HepG2 (cell line): ENCODE measurements at regions not wholly inside any gene's neighbourhood (a gene's known extent, or its start where the extent isn't known, plus 50 kb on each side); places are given as distances from the start of the nearest gene placed in this dataset.

ENCODE experiments used
- ATAC-seq: fragments of 200-7000 bp; cut with Tn5 transposase; 3 replicates; pipeline ENCODE4 v1.9.1; 2020; ENCODE audit warnings: mild to moderate bottlenecking, moderate library complexity
- BruUV-seq: library from RNA; stranded (reverse); fragments of 400-500 nt; replicated peaks from 2 replicates; lab custom pipeline; 2021; lab: Mats Ljungman, UMichigan
- CTCF ChIA-PET: fragments of 300-600 bp; formaldehyde crosslinking; extraction: SDS; loops from one replicate; lab custom pipeline; 2021; ENCODE audit warnings: low total read pairs, inconsistent platforms, low intra/inter-chr PET ratio; lab: Yijun Ruan, JAX
- POLR2A ChIA-PET: fragments of 350-600 bp; sonication (Branson Sonifier 250); formaldehyde crosslinking; loops from one replicate; lab custom pipeline; 2020; ENCODE audit warnings: antibody characterized with exemption, inconsistent platforms; lab: Yijun Ruan, JAX
- DNase-seq: peaks from one replicate; pipeline ENCODE4 v3.0.0-alpha.2; 2015; ENCODE audit warnings: low spot score
- FAIRE-seq: peaks from 3 replicates; lab custom pipeline; 2011; peaks lifted over from hg19 to GRCh38; lab: Jason Lieb, UNC
- H2AFZ ChIP-seq: one replicate; pipeline ENCODE4 v1.6.1; 2011; ENCODE audit warnings: low read length, inconsistent platforms
- H3K27ac ChIP-seq: fragments of 300-600 bp; 3 replicates; pipeline ENCODE4 v1.8.0; 2011; ENCODE audit warnings: mixed run types, mild to moderate bottlenecking, mixed read lengths, low read length, inconsistent platforms; ENCODE audit not compliant: insufficient read depth; ENCODE audit errors: extremely low read length
- H3K27me3 ChIP-seq, 2 experiments: fragments of 200-600 bp in 1 of 2; 2 replicates in 1 of 2; 3 replicates in 1 of 2; pipeline versions ENCODE4 v1.6.0 to v1.8.0; 2011; ENCODE audit warnings: low read length in 2 of 2, mild to moderate bottlenecking in 2 of 2, moderate library complexity in 2 of 2, inconsistent platforms in 1 of 2; ENCODE audit not compliant: insufficient read depth in 2 of 2, control insufficient read depth in 1 of 2
- H3K36me3 ChIP-seq, 2 experiments: fragments of 200-600 bp in 1 of 2; replicated peaks in 1 of 2; 2 replicates in 1 of 2; 3 replicates in 1 of 2; pipeline versions ENCODE4 v1.5.1 to v1.8.0; 2011; ENCODE audit warnings: low read length in 2 of 2, inconsistent platforms in 1 of 2; ENCODE audit not compliant: insufficient read depth in 2 of 2, control insufficient read depth in 1 of 2
- H3K4me1 ChIP-seq: 2 replicates; pipeline ENCODE4 v1.5.1; 2012; ENCODE audit warnings: low read length, inconsistent platforms; ENCODE audit not compliant: insufficient read depth
- H3K4me2 ChIP-seq: 2 replicates; pipeline ENCODE4 v1.6.0; 2011; ENCODE audit warnings: low read depth, low read length, inconsistent platforms
- H3K4me3 ChIP-seq, 3 experiments: fragments of 200-600 bp in 1 of 3; sonication (generic), shearing (Covaris generic) in 1 of 3; replicated peaks in 1 of 3; 2 replicates each; pipeline ENCODE4 v1.5.1; 2011 to 2016; ENCODE audit warnings: low read length in 3 of 3, inconsistent platforms in 2 of 3, low read depth in 2 of 3, mild to moderate bottlenecking in 2 of 3, control low read depth in 1 of 3, mixed read lengths in 1 of 3; ENCODE audit not compliant: insufficient read depth in 1 of 3
- H3K79me2 ChIP-seq: one replicate; pipeline ENCODE4 v1.6.1; 2011; ENCODE audit warnings: low read length, inconsistent platforms; ENCODE audit not compliant: insufficient read depth
- H3K9ac ChIP-seq: 2 replicates; pipeline ENCODE4 v1.6.0; 2011; ENCODE audit warnings: mild to moderate bottlenecking, low read depth, low read length, inconsistent platforms; ENCODE audit not compliant: insufficient read depth
- H3K9me3 ChIP-seq: 2 replicates; pipeline ENCODE4 v1.5.1; 2012; ENCODE audit warnings: mild to moderate bottlenecking, low read length
- H4K20me1 ChIP-seq: 2 replicates; pipeline ENCODE4 v1.6.0; 2011; ENCODE audit warnings: inconsistent platforms, mild to moderate bottlenecking, low read length, moderate library complexity; ENCODE audit not compliant: insufficient read depth
- AHR ChIP-seq: IDR thresholded peaks from 2 replicates; pipeline ENCODE4 v1.6.1; 2018; ENCODE audit warnings: missing genetic modification reagents, missing compliant biosample characterization
- EP300 ChIP-seq, 3 experiments: sonication (generic) in 1 of 3; formaldehyde crosslinking in 1 of 3; IDR thresholded peaks; 2 replicates each; pipeline versions ENCODE4 v1.5.1 to v1.6.1; 2011 to 2020; ENCODE audit warnings: low read depth in 2 of 3, low read length in 2 of 3, borderline replicate concordance in 1 of 3, improper control_type of control experiment in 1 of 3, mild to moderate bottlenecking in 1 of 3, missing genetic modification reagents in 1 of 3, moderate library complexity in 1 of 3
- ETS1 ChIP-seq: sonication (generic); formaldehyde crosslinking; IDR thresholded peaks from 2 replicates; pipeline ENCODE4 v1.4.0; 2020; ENCODE audit warnings: missing genetic modification reagents
- GATAD1 ChIP-seq: IDR thresholded peaks from 2 replicates; pipeline ENCODE4 v1.6.1; 2016; ENCODE audit warnings: missing genetic modification reagents, missing compliant biosample characterization
- HDAC2 ChIP-seq: sonication (generic); formaldehyde crosslinking; IDR thresholded peaks from 2 replicates; pipeline ENCODE4 v1.4.0; 2020; ENCODE audit warnings: missing genetic modification reagents
- MIER2 ChIP-seq: IDR thresholded peaks from 2 replicates; pipeline ENCODE4 v1.6.1; 2016; ENCODE audit warnings: missing biosample characterization, missing genetic modification reagents
- PBX2 ChIP-seq: IDR thresholded peaks from 2 replicates; pipeline ENCODE4 v1.6.1; 2016; ENCODE audit warnings: control low read depth
- REST ChIP-seq, 2 experiments: IDR thresholded peaks; 2 replicates each; pipeline ENCODE4 v1.6.1; 2011 to 2012; ENCODE audit warnings: low read length in 2 of 2, borderline replicate concordance in 1 of 2, low read depth in 1 of 2, mild to moderate bottlenecking in 1 of 2, moderate library complexity in 1 of 2
- THAP7 ChIP-seq: sonication (generic); formaldehyde crosslinking; IDR thresholded peaks from 2 replicates; pipeline ENCODE4 v1.8.1; 2023; ENCODE audit warnings: mild to moderate bottlenecking, missing genetic modification reagents
- ZNF142 ChIP-seq: sonication (generic); formaldehyde crosslinking; IDR thresholded peaks from 2 replicates; pipeline ENCODE4 v1.4.0; 2020; ENCODE audit warnings: missing genetic modification reagents
- ZNF547 ChIP-seq: sonication (generic); formaldehyde crosslinking; IDR thresholded peaks from 2 replicates; pipeline ENCODE4 v1.5.1; 2020; ENCODE audit warnings: mild to moderate bottlenecking, missing genetic modification reagents
- ZNF782 ChIP-seq: sonication (generic); formaldehyde crosslinking; IDR thresholded peaks from 2 replicates; pipeline ENCODE4 v1.4.0; 2020; ENCODE audit warnings: missing genetic modification reagents, mild to moderate bottlenecking, borderline replicate concordance
- in situ Hi-C: cut with HindIII; loops from 2 replicates; pipeline ENCODE4 v1.10.0; 2017; ENCODE audit warnings: low pct_unique_long_range_greater_than_20kb; ENCODE audit not compliant: extremely low pct_ligation_motif_present
- intact Hi-C: fragments of 100-400 bp; cut with micrococcal nuclease; formaldehyde crosslinking; loops from one replicate; pipeline ENCODE4 v1.10.0; 2022; ENCODE audit not compliant: unreplicated experiment

- POLR2A ChIA-PET, result no interaction called here
- BruUV-seq, result no TSS peak
- Histone ChIP-seq H3K9me3 (no peaks in the 10 kb centered on the region), H2AFZ (no peak overlapping the region), H3K36me3 (no peaks in the 10 kb centered on the region), H4K20me1 (no peaks in the 10 kb centered on the region), H3K9ac (no peak overlapping the region), H3K4me3 (no peak overlapping the region), H3K79me2 (no peaks in the 10 kb centered on the region), H3K4me1 (no peaks in the 10 kb centered on the region), H3K27ac (no peak overlapping the region), H3K4me2 (no peak overlapping the region), H3K27me3 (no peaks in the 10 kb centered on the region)
- in situ Hi-C loops, result no loop called here
- FAIRE-seq (no peak), DNase-seq (no peak), ATAC-seq (no peak)
- intact Hi-C loops, result no loop called here
- CTCF ChIA-PET, result no interaction called here
- TF ChIP-seq MIER2 (no peak), EP300 (IDR thresholded peaks at IDR 0.05; ENCODE audit: low read depth in 2 of 2, low read length in 2 of 2) (no peak), EP300 (CRISPR knock-in tag; IDR thresholded peaks at IDR 0.05; ENCODE audit: borderline replicate concordance) (no peak), REST (IDR thresholded peaks at IDR 0.05; ENCODE audit: borderline replicate concordance in 1 of 2, low read depth in 1 of 2, low read length in 2 of 2) (no peak), ZNF142 (CRISPR knock-in tag) (no peak), PBX2 (CRISPR knock-in tag) (no peak), ZNF782 (CRISPR knock-in tag) (no peak), ZNF547 (CRISPR knock-in tag) (no peak), THAP7 (CRISPR knock-in tag) (no peak), HDAC2 (CRISPR knock-in tag) (no peak), GATAD1 (no peak), ETS1 (CRISPR knock-in tag) (no peak), AHR (no peak)
Measured at GRCh38 chr4:130393231-130393630, 1297.3 kb downstream of the C4orf33 start.
